VCaP (cell line): ENCODE measurements at regions not wholly inside any gene's neighbourhood (a gene's known extent, or its start where the extent isn't known, plus 50 kb on each side); places are given as distances from the start of the nearest gene placed in this dataset.

Experiments used
- H3K27ac ChIP-seq: fragments of 450-650 bp; 2 replicates; pipeline ENCODE4 v1.5.1; 2017
- CTCF ChIP-seq: fragments of 450-650 bp; conservative IDR thresholded peaks from 2 replicates; pipeline ENCODE4 v1.5.1; 2017; ENCODE audit warnings: mild to moderate bottlenecking, moderate library complexity

GRCh38 chr18:44424645-44425035, 256.0 kb upstream of the SETBP1 start:
- TF ChIP-seq CTCF, result no peak

GRCh38 chr18:44425161-44425560, 255.5 kb upstream of the SETBP1 start:
- H3K27ac ChIP-seq, result no peak overlapping the region
- no peak for TF ChIP-seq CTCF

More at GRCh38 chr18:44424645-44425035, 256.0 kb upstream of the SETBP1 start:
- H3K27ac ChIP-seq, result no peak overlapping the region

GRCh38 chr18:44437603-44438002, 243.1 kb upstream of the SETBP1 start:
- no peak for TF ChIP-seq CTCF
- no peak overlapping the region for H3K27ac ChIP-seq

GRCh38 chr18:44450226-44450625, 230.5 kb upstream of the SETBP1 start:
- no peak for TF ChIP-seq CTCF
- H3K27ac ChIP-seq, result no peak overlapping the region

GRCh38 chr18:44452346-44452745, 228.3 kb upstream of the SETBP1 start:
- H3K27ac ChIP-seq, result no peak overlapping the region
- TF ChIP-seq CTCF, result no peak

- no peak for TF ChIP-seq CTCF
Measured at GRCh38 chr18:44453505-44453904, 227.2 kb upstream of the SETBP1 start.

GRCh38 chr18:44458777-44459176, 221.9 kb upstream of the SETBP1 start:
- TF ChIP-seq CTCF, result no peak
- no peak overlapping the region for H3K27ac ChIP-seq

More at GRCh38 chr18:44453505-44453904, 227.2 kb upstream of the SETBP1 start:
- H3K27ac ChIP-seq, result no peak overlapping the region
